ENCODE measurements at regions not wholly inside any gene's neighbourhood (a gene's known extent, or its start where the extent isn't known, plus 50 kb on each side); places are given as distances from the start of the nearest gene placed in this dataset.
"Not testable (repeated sequence)": the region's sequence is repeated elsewhere in the genome, so short reads cannot be mapped to it uniquely, and the experiment has no call there.

GRCh38 chr6:26957399-26958127 is 289.9 kb upstream of the PRSS16 start:
- not testable (repeated sequence) for DNase-seq

DNA sequence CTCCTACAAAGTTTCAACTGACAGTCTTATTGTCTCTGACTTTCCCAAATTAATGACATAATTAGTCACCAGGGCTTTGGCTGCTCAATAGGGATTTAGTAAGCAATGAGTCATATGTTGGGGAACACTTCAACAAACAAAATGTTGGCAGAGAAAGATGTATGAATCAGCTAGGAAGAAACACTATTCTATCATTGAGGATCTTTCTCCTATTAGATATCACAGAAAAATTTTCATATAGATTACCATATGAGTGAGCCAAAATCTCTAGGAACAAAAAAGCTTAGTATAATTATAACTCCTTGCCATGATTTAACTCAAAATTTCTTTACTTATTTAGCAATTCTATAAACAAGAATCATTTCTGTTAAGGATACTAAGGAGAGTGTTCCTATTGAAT is 286.3 kb upstream of the PRSS16 start:
- DNase-seq = peak; percentile 29

DNA sequence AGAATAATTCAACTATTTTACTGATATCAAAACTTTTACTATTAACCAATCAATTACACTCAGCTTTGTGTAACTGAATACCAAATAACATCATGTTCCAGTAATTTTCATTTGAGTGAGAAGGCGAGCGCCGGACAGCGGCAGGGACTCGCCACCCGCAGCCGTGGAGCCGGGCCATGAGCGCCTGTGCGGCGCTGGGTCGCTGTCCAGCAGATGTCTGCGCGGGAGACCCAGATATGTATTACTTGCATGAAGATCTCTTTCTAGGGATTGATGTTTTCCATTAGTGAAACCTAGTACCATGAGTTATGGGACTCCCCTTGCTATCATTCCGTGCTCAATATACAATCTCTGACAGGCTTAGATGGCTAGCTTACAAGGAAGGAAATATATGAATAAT is 245.1 kb upstream of the PRSS16 start:
- DNase-seq = no peak

DNA sequence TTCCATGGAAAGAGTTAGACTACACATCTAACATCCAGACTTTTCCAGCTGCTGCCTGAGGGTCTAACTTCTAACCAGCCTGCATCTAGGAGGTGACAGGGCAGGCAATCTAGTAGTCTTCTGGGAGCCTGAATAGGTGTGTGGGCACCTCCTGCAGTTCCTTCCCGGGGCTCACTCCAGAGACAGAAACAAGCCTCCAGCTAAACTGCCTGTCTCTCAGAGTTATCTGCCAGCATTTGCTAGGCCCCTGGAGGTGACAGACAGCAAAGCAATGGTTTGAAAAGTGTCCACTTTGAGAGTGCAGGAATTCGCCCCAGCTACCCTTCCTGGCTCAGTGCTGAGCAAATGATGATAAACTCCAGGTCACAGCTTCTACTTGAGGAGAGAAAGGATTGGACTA is 240.5 kb upstream of the PRSS16 start:
- no peak for DNase-seq

GRCh38 chr6:27008613-27009012 is 238.9 kb upstream of the PRSS16 start:
- DNase-seq = not testable (repeated sequence)

DNA sequence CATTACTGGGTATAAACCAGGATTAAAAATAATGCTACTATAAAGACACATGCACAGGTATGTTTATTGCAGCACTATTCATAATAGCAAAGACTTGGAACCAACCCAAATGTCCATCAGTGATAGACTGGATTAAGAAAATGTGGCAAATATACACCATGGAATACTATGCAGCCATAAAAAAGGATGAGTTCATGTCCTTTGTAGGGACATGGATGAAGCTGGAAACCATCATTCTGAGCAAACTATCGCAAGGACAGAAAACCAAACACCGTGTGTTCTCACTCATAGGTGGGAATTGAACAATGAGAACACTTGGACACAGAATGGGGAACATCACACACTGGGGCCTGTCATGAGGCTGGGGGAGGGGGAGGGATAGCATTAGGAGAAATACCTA is 233.4 kb upstream of the PRSS16 start:
- not testable (repeated sequence) for DNase-seq

DNA sequence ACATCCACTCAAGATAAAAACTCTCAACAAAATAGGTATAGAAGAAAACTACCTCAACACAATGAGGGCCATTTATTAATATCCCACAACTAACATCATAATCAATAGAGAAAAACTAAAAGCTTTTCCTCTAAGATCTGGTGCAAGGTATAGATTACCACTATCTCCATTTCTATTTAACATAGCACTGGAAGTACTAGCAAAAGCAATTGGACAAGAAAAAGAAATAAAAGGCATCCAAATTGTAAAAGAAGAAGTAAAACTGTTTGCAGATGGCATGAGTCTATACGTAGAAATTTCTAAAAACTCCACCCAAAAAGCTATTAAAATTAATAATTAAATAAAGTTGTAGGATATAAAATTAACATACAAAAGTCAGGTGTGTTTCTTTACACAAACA is 230.8 kb upstream of the PRSS16 start:
- no peak for DNase-seq

- not testable (repeated sequence) for DNase-seq
Observed at GRCh38 chr6:27018401-27018800, 229.1 kb upstream of the PRSS16 start.

- peak; percentile 93 for DNase-seq
Observed at GRCh38 chr6:27019651-27020552, 227.6 kb upstream of the PRSS16 start.

GRCh38 chr6:27020553-27020880 is 227.0 kb upstream of the PRSS16 start:
- DNase-seq = no peak

DNA sequence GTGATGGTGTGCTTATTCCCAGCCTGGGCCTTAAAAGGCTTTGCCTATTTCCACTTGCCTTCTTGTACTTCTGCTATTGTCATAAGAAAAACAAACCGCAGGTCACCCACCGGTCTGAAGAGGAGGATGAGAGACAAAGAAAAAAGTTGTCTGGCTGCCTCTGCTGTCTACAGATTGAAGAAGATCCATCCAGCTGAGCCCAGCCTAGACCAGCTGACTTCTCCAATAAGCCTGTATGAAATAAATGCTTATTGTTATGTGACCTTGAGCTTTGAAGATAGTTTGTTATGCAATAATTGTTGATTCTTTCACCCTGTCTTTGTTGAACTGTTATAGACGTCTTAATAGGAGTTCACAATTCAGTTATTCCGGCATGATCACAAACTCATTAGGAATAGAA is 223.8 kb upstream of the PRSS16 start:
- no peak for DNase-seq

GRCh38 chr6:27025351-27025750 is 222.2 kb upstream of the PRSS16 start:
- no peak for DNase-seq

DNA sequence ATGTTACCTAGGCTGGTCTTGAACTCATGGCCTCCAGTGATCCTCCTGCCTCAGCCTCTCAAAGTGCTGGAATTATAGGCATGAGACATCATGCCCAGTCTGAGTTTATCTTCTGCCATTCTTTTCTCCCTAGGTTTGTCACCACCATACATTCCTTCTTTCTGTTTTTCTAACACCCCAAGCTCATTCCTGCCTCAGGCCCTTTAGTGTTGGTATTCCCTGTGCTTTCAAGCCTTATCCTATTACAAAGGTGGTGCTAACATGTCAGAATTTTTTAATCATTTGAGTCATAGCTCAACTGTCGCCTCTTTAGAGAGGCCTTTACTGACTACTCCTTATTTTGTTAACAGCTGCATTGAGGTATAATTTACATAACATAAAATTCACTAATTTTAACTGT is 221.1 kb upstream of the PRSS16 start:
- DNase-seq = no peak

DNA sequence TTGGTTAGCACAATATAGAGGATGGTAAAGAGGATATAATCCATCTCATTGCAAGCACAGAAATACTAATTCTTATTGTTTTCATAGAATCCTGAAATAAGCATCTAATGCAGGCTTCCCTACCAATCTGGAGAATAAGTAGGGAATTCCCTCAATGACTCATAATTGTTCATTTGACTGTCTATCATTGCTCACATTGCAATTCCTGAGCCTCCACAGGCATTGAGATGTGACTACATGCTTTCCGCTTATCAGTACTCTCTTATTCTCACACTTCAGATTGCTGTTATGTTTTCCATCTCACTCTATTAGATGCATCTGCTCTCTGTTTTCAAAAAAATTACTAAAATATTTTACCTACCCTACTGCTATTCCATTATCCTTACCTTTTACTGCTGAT is 216.2 kb upstream of the PRSS16 start:
- DNase-seq = no peak

DNA sequence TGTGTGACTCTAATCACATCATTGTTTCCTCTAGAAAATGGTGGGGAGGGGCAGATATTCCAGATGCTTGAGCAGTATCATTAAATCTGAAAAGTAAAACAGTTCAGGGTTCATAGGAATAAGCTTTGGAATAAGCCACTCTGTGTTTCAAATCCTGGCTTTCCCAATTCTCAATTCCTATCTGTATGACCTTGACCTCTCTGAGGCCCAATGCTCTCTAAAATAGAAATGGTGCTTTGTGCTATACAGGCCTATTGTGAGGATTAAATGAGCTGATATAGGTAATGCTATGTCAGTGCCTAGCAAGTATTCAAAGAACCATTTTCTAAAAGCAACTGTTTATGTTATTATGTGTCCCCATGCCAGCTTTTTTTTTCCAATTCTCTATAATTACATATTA is 209.0 kb upstream of the PRSS16 start:
- DNase-seq = no peak

GRCh38 chr6:27040244-27041042 is 207.1 kb upstream of the PRSS16 start:
- no peak for DNase-seq

DNA sequence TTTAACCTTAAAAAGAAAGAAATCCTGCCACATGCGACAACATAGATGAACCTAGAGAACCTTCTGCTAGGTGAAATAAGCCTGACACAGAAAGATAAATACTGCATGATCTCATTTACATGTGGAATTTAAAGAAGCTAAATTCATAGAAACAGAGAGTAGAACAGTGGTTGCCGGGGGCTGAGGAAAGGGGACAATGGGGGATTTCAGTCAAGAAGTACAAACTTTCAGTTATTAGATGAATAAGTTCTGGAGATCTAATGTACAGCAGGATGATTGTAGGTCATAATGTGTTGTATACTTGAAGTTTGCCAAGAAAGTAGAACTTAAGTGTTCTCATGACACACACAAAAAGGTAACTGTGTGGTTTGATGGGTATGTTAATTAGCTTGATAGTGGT is 204.3 kb upstream of the PRSS16 start:
- no peak for DNase-seq

DNA sequence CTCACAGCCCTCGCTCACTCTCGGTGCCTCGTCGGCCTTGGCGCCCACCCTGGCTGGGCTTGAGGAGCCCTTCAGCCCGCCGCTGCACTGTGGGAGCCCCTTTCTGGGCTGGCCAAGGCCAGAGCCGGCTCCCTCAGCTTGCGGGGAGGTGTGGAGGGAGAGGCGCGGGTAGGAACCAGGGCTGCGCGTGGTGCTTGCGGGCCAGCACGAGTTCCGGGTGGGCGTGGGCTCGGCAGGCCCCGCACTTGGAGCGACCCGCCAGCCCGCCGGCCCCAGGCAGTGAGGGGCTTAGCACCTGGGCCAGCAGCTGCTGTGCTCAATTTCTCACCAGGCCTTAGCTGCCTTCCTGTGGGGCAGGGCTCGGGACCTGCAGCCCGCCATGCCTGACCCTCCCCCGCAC is 202.4 kb upstream of the PRSS16 start:
- DNase-seq = not testable (repeated sequence)

GRCh38 chr6:27047725-27048124 is 199.8 kb upstream of the PRSS16 start:
- not testable (repeated sequence) for DNase-seq

DNA sequence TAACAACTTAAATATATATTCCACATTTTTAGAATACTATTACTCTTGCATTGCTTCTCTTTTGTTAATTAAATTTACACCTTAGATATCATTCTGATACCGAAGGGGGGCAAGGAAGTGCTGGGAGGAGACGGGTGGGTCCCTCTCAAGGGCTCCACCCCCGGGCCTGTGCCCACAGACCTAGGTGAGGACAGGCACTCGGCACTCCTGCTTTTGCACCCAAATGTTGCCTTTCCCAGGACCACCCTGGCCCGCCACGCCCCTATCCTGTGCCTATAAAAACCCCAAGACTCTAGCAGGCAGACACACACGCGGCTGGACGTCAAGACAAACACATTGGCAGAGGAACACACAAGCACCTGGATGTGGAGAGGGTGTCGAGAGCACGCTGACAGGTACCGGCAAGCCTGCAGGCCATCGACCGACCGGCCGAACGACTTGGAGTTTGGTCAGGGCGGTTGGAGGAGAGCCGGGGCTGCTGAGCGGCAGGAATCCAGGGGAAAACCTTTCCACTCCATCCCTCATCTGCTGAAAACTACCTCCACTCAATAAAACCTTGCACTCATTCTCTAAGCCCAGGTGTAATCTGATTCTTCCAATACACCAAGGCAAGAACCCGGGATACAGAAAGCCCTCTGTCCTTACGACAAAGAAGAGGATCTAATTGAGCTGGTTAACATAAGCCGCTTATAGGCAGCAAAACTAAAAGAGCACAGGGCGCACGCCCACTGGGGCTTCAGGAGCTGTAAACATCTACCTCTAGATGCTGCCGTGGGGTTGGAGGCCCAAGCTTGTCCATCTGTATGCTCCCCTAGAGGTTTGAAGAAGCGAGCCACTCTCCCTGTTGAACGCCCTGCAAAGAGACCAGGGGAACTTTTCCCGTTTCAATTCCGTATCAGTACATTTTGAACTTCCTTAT is 197.4 kb upstream of the PRSS16 start:
- DNase-seq = no peak

DNA sequence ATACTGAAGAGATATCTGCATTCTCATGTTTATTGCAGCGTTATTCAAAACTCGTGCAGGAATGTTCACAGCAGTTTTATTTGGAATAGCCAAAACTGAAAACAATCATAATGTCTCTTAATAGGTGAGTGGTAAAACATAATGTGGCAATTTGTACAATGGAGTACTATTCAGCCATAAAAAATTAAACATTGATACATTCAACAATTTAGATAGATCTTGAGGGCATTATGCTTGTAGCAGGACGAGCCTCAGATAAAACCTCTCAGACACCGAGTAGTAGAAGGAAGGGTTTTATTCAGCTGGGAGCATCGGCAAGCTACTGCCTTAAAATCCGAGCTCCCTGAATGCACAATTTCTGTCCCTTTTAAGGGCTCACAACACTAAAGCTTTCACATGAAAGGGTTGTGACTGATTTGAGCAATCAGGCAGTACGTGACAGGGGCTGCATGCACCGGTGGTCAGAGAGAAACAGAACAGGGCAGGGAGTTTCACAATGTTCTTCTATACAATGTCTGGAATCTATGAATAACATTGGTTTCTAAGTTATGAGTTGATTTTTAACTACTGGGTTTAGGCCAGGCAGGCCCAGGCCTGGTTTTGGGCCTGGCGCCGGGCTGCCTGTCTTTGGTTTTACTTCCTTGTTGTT is 195.3 kb upstream of the PRSS16 start:
- not testable (repeated sequence) for DNase-seq

GRCh38 chr6:27052731-27053082 is 194.8 kb upstream of the PRSS16 start:
- no peak for DNase-seq
